ENCODE measurements at regions not wholly inside any gene's neighbourhood (a gene's known extent, or its start where the extent isn't known, plus 50 kb on each side); places are given as distances from the start of the nearest gene placed in this dataset.

DNA sequence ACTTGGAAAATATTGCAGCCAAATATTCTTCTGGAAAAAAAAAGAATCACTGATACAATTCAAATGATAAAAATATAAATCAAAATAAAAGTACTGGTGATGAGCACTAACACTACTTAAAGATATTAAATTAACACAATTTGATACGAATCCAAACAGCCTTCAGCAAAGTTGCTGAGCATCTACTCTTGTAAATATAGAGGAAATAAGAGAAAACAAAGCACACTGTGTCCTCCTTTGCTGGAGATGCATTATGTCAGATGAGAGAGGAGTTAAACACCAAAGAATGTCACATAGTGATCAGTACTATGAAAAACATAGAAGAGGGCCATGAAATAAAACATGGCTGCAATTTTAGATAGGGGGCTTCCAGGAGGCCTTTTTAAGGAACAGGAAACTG is 177.4 kb upstream of the RNPC3 start:
- no peak for DNase-seq (ENCODE audit: low read depth)

DNA sequence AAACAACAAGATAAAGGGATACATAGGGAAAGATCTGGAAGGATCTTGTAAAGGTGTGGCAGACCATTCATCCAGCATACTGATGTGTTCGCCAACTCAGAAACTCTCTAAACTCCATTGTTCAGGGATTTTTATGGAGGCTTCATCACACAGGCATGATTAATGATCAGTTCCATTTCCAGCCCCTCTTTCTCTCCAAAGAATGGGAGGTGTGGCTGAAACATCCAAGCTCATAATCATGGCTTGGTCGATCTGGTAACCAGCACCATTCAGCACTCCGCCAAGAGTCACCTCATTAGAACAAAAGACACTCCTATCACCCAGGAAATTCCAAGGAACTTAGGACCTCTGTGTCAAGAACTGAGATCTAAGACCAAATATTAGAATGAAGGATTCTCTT is 180.6 kb upstream of the RNPC3 start:
- no peak for DNase-seq (ENCODE audit: low read depth)

DNA sequence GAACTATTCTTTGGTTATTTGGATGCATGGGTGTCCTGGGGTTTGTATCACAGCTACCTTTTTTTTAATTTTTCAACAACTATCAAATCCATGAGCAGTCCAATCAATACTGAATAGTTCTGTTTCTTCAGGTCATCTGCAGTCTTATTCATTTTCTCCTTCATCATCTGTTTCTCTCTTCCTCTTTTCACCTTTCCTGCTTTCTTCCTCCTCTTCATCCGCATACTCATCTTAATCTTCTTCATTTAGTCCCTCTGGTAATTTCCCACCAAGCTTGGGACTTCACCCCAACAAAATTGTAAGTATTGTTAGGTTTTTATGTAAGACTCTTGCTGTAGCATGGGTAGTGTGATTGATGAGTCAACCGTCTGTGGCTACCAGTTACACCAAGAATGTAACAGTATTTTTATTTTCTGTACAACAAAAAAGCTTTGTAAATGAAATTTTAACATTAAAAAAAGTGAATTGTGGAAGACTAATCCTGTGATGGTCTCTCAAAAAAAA is 184.1 kb upstream of the RNPC3 start:
- DNase-seq (ENCODE audit: low read depth): no peak

DNA sequence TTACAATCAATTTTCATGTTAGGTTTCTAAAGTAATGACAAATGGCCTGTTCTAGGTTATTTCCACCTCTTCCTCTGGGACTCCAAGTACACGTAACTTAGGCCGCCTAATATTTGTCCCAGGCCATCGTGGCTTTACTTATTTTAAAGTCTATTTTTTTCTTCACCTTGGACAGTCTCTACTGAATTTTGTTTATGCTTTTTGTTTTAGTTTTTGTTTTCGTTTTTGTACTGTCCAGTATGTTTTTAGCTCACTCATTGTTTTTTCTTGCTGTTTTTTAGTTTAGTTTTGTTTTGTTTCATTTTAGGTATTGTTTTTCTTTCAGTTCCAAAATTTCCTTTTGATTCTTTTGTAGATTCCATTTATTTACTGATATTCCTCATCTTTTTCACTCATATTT is 187.7 kb upstream of the RNPC3 start:
- DNase-seq (ENCODE audit: low read depth): no peak

DNA sequence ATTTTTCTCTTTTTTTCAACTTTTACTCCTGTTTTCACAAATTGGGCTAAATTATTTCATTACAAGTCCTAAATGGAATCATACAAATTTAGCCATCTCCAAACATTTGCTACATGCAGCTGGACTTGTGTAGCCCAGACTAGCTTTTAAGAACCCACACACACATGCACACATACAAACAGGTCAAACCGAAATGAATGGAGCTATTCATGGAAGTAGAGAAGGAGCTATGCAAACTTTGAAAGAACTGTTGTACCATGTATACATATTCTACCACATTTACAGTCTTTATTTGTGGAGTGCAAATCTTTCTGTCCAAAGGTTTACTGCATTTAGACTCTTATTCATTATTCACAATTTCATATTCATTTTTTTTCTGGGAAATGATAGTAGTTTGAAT is 189.1 kb upstream of the RNPC3 start:
- DNase-seq (ENCODE audit: low read depth): no peak

DNA sequence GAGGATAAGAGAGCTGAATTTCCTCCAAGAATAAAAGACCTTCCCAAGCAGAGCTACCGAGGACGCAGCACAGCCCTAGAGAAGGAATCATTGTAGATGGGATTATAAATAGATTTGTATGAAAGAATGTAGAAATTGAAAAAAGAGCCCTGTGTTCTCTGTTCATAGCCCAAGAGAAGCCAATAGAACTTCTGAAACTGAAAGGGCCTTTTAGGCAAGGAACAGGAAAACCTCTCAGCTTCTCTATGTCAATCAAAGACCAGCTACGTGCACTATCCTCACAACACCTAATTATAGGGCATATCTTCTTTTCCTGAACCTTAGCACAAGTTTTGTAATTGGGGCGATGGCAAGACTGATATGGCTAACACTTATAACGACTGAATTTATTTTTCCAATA is 192.4 kb upstream of the RNPC3 start:
- no peak for DNase-seq (ENCODE audit: low read depth)

DNA sequence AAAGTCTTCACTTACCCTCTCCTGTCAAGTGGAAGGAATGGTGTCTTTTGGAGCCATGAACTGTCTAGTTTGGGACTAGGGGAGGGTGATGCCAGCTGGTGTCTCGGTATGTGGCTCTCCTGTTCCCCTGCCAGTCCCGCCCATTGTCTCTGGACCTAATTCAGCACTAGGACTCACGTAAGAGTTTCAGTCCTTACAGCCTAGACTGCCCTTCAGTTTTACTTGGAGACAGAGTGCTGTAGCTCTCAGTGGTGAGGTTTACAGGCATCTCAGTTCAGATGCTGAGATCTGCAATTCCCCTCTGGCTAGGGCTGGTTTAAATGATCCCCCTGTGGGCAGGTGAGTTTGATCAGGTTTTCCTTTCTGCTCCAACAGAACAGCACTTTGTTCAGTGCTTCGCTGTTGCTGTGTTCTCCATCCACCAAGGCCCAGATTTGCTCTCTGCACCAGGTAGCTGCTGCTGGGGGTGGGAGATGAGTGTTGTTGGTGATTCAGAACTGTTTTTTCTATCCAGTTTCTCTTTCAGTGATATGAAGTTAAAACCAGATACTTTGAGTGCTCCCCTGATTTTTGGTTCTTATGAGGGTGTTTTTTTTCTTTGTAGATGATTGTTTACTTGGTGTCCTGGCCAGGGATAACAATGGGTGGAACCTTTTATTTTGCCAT is 198.3 kb upstream of the RNPC3 start:
- no peak for DNase-seq (ENCODE audit: low read depth)

DNA sequence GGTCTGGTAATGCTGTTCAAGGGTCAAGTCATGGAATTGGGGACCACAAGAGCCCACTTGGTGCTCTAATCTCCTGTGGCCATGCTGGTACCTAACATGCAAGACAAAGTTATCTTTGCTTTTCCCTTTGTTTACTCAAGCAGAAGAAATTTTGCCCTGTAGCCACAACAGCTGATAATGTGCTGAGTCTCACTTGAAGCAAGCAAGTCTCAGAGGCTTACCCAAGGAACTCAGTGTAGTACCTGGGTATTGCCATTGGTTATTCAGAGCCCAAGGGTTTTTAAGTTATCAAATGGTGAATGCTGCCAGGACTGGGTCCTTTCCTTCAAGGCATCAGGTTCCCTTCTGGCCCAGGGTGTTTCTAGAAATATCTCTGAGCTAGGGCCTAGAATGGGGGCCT is 198.9 kb upstream of the RNPC3 start:
- no peak for DNase-seq (ENCODE audit: low read depth)

DNA sequence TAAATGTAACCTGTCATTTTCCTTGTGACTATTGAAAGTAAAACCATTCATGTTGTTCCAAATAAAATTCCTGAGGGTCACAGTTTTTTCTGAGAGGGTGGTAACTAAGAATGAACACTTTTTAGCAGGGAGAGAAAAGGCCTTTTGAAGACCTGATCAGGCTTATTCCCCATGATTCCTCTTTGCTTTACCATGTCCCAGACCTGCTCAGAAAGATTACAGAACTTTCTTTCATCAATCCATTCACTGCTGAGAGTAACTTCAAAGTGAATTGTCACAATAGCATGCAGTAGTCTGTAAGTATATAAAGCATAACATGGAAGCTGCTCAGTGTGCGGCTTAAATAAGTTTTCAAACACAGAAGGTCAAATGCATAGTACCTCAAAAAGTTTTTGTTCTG is 201.5 kb upstream of the COL11A1 start:
- DNase-seq (ENCODE audit: low read depth): no peak

DNA sequence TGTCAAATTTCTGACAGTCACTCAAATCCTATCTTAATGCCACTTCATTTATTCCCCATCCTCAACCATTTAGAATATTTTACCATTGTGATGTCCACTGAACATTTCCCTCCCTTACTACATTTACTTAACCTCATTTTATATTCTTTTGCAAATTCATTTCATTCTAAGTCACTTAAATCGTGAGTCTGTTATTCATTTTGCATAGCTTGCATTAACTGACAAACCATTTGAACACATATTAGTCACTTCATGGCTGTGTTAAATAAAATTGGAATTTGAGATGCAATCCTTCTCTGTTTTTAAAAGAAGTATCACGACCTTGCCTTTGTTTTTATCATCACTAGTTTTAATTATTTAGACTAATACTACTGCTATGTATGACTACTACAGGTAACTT is 199.4 kb upstream of the COL11A1 start:
- no peak for DNase-seq (ENCODE audit: low read depth)

DNA sequence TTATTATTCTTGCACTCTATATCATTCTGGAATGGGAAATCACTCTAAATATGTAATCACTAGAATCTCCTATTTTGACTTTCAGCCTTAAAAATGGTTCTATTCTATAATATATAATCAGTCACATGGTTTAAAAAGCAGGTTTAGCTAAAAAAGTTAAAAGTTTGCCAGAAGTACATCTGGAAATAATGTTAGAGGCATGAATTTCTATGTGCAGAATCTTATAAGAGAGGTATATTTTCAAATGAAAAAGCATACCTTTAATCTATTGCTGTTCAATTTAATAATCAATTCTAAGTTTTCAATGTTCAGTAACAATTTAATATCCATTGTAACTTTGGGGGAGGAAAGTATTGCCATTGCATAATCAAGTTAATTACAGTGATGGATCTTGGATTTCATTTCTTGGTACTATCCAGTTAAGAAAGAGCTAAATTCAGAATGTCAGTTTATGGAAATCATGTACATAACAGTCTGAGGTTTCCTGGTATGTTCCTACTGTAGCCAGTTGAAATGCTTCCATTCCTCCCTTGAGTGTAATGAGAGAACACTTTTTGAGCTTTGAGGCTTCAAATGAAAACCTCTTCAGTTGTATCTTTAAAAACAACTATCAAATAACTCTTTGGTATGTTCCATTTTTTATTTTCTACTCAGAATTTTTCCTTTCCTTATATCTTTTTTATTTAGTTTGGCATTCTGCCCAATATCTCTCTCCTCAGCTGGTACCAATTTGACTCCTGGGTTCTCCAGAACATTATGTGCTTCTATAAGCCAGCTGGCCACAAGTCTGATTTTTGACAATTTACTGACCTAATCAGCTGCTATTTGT is 175.7 kb upstream of the COL11A1 start:
- no peak for DNase-seq (ENCODE audit: low read depth)

DNA sequence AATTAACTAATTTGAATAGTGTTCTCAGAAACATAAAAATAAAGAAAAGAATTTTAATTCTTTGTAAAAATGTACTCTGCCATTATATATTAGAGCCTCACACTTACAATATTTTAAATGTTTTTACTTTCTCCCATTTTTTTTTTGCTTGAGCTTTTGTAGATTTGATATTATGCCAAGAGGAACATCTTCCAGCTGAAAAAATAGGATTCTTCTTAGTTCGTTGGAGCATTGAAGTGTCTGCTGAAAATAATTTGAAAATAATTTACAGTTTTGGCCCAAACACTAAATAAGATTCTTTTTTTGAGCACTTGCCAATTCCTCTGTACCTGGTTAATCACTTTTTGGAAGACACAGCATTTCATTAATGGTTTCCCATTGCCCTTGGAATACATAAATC is 175.0 kb upstream of the COL11A1 start:
- no peak for DNase-seq (ENCODE audit: low read depth)

DNA sequence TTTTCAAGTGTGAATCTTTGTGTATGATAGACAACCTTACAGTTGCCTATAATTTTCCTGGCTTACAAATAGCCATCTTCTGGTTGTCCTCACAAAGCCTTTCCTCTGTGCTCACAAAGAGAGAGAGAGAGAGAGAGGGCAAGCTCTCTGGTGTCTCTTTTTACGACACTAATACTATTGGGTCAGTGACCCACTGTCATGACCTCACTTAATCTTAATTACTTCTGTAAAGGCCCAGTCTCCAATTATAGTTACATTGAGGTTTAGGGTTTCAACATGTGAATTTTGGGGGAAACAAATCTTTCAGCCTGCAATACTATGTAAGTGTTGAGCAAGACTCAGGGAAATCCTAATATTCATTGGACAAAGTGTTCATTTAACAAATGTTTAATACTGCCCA is 167.4 kb upstream of the COL11A1 start:
- DNase-seq (ENCODE audit: low read depth): no peak

DNA sequence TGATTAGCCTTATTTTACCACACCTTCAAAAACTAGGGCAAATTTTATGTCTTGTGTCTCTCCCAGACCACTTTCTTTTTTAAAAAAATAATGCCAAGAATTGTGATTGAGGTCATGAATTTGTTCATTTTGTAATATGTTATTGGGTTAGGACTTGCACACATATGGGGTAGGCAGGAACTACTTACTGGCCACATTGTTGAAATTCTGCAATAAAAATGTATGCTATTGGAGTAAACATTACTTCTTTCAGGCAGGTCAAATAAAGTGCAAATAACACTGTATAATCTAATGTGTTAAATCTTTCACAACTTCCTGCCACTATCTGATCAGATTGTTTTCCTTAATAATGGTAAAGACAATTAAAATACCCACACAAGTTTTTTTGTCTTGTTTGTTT is 166.6 kb upstream of the COL11A1 start:
- DNase-seq (ENCODE audit: low read depth): no peak

DNA sequence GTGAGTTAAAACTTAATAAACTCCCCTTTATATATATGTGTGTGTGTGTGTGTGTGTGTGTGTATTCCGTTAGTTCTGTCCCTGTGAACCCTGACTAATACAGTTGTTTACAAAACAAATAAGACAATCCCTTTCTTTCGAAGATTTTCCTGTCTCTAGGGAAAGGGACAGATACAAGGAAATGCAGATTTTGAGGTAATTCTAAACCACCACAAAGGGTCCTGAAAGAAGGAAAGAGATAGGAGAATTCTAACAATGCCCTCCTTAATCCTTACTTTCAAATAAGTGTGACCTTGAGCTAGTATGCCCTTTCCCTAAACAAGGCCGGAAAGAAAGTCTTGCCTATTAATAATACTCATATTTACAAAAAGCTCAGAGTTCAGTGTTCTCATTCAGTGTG is 164.8 kb upstream of the COL11A1 start:
- DNase-seq (ENCODE audit: low read depth): no peak

DNA sequence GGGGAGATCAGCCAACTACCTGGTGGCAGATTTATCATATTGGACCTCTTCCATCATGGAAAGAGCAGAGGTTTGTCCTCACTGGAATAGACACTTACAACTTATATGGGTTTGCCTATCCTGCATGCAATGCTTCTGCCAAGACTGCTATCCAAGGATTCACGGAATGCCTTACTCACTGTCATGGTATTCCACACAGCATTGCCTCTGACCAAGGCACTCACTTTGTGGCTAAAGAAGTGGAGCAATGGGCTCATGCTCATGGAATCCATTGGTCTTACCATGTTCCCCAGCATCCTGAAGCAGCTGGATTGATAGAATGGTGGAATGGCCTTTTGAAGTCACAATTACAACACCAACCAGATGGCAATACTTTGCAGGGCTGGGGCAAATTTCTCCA is 163.1 kb upstream of the COL11A1 start:
- peak; percentile 78 for DNase-seq (ENCODE audit: low read depth)

DNA sequence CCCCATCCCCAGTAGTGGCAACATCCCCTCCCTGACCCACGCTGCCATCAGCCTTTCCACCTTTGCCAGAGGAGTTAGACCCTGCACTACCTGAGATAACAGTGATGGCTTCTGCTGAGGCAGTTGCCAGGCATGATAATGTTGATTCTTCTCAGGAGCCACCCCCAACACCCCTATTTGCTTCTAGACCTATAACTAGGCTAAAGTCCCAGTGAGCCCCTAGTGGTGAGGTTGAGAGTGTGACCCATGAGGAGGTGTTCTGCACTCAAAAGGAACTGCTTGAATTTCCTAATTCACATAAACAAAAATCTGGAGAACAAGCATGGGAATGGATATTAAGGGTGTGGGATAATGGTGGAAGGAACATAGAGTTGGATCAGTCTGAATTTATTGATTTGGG is 159.6 kb upstream of the COL11A1 start:
- DNase-seq (ENCODE audit: low read depth): peak; percentile 19

DNA sequence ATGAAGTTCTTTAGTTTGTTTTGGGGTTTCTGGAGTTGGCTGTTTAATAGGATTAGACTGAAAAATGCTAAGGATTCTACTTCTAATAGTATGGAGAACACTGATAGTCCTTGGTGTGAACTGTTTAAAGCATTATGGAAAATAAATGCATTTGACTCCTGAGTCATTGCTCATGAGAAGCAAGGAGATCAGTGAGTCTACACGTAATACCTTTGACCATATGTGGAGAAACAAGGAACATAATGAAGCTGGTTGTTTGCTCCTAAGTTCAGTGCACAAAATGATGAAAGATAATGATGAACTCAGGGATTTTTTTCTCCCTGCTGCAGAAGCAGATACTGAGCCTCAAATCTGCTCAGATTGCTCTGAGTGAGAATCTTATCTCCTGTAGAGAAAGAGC is 158.9 kb upstream of the COL11A1 start:
- peak; percentile 12 for DNase-seq (ENCODE audit: low read depth)

DNA sequence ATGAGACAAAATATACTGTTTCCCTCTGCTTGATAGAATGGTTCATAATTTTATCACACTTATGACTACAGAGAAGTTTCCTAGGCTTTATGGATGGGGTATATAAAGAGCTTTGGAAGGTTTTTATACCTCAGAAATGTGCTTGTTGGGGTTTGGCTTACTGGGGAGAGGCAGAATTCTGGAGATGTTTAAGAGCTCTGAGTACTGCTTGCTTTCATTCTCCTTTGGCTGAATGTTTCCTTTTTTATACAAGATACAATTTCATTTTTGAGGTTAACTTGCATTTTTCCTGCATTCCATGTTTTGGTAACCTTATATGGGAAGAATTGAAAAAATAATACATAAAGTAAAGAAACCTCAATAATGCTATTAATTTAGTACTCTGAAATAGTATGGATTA is 157.7 kb upstream of the COL11A1 start:
- DNase-seq (ENCODE audit: low read depth): peak; percentile 10

DNA sequence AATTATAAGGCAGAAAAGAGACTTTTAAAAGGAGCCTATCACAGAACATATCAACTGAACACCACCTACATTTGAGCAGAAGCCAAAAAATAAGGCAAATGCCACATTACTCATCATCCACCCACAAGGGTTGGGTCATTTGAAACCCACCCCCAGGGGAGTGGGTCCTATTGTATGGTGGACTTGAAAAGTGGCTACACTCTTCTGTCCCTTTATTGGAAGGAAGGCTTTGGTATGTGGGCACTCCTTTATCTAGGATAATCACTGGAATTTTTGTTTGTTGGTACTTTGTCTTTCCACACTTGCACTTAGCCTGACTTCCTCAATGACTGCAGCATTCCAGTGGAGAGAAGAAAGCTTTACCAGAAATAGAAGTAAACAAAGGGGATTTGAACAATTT is 157.2 kb upstream of the COL11A1 start:
- DNase-seq (ENCODE audit: low read depth): peak; percentile 8

DNA sequence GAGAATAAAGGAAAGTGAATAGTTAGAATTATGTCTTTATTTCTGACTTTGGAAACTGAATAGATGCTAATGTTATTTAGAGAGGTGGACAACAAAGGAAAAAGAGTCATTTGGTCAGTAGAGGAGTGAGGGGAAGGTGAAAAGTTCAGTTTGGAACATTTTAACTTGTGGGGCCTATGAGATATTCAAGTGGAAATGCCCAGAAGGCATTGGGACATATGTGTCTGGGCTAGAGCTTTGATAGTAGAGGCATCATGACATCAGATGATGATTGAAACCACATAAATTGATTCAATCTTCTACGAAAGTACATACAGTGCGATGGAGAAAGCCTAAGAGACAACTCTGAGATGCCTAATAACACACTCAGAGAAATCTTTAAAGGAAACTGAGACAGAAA is 151.7 kb upstream of the COL11A1 start:
- DNase-seq (ENCODE audit: low read depth): no peak

DNA sequence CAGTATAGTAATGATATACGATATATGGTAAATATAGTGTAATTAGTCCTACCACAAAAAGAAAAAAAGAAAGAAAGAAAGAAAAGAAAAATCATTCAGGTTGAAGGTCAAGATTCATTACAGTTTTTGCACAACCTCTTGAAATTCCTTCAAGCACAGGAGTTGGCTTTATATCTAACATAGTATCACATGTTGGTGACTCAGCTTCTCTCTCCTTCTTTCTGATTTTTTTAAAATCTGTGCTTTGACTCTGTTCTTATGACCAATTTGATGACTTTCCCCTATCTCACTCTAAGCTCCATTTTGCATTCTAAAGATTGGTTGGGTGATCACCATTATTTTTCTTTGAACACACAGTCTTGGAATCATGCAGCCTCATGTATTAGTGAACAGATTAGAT is 148.2 kb upstream of the COL11A1 start:
- DNase-seq (ENCODE audit: low read depth): peak; percentile 54

DNA sequence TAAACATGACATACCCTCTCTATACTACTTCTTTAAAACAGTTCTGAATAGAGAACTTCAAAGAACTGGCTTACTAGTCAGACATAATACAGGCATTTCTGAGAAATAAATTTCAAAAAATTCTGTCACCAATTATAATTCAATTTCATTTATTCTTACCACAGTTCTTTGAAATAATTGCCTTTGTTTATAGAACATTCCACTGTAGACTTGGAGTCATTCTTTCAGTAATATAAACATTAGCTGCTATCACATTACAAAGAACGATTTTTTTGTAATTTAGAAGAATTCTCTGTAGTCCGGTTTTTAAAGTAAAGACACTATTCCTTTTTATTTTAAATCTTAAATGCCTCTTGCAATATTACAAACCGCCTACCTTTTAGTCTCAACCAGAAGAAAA is 146.4 kb upstream of the COL11A1 start:
- no peak for DNase-seq (ENCODE audit: low read depth)

DNA sequence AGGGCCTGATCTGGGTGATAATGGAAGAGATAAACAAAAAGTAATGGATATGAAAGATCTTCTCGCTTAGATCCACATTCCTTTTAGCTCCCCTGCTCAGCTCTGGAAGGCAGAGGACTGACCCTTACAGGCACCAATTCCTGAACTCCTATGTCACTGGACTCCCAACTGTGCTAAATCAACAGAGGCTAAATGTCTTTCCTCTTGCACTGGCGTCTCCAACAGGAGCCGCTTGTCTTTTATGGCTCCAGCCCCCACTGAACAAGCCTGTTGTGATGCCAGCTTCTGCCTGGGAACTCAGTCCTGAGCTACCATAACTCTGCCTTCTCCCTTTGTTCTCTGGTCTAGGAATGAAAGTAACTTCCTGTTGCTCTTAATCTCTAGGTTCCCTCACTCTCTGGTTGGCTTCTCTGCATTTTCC is 142.1 kb upstream of the COL11A1 start:
- peak; percentile 40 for DNase-seq (ENCODE audit: low read depth)

Data from ELR (cell line).